Progenitor cell of endocrine pancreas (in vitro differentiated cells): ENCODE measurements at regions not wholly inside any gene's neighbourhood (a gene's known extent, or its start where the extent isn't known, plus 50 kb on each side); places are given as distances from the start of the nearest gene placed in this dataset.

Source experiments
- DNase-seq: peaks from one replicate; pipeline ENCODE4 v3.0.0; 2021; ENCODE audit warnings: low spot score; ENCODE audit not compliant: unreplicated experiment
- H3K27ac Mint-ChIP-seq: 2 replicates; pipeline ENCODE4 v1.8.0; 2021; ENCODE audit warnings: mild to moderate bottlenecking, moderate library complexity, mixed read lengths
- H3K27me3 Mint-ChIP-seq: 2 replicates; pipeline ENCODE4 v1.8.0; 2021; ENCODE audit warnings: mixed read lengths
- H3K36me3 Mint-ChIP-seq: 2 replicates; pipeline ENCODE4 v1.8.0; 2022; ENCODE audit warnings: mixed read lengths; ENCODE audit not compliant: insufficient read depth
- H3K4me1 Mint-ChIP-seq: 2 replicates; pipeline ENCODE4 v1.8.0; 2021; ENCODE audit warnings: low read depth, mixed read lengths
- H3K4me3 Mint-ChIP-seq: 2 replicates; pipeline ENCODE4 v1.8.0; 2021; ENCODE audit warnings: low read depth, mild to moderate bottlenecking, moderate library complexity, mixed read lengths
- H3K9me3 Mint-ChIP-seq: 2 replicates; pipeline ENCODE4 v1.8.0; 2021; ENCODE audit warnings: low read depth, mixed read lengths
- TF ChIP-seq, protein P1 (sequence below): fragments of 200-600 bp; sonication (generic); IDR thresholded peaks from one replicate; pipeline ENCODE4 v1.5.0; 2021; ENCODE audit warnings: antibody characterized with exemption, mild to moderate bottlenecking; ENCODE audit not compliant: unreplicated experiment

DNA sequence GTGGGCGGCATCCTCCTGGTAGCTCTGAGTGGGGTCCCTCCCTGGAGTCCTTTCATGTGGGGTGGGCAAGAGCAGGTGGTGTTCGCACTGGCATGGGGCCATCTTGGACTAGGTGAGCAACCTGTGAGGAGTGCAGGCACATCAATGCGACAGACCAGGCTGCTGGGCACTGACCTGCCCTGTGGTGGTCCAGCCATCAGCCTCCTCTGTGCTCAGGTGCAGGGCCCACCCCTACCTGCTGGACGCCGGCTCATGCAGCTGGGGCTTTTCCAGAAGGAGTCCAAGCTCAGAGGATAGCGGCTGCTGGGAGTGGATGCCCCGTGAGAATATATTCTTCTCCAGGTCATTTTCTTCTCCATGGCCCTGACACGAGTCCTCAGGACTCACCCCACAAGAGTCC lies 424.4 kb downstream of the GLRX3 start:
- H3K27me3 Mint-ChIP-seq, result peaks cover 26% of the 10 kb centered on the region
- TF ChIP-seq, protein P1, sequence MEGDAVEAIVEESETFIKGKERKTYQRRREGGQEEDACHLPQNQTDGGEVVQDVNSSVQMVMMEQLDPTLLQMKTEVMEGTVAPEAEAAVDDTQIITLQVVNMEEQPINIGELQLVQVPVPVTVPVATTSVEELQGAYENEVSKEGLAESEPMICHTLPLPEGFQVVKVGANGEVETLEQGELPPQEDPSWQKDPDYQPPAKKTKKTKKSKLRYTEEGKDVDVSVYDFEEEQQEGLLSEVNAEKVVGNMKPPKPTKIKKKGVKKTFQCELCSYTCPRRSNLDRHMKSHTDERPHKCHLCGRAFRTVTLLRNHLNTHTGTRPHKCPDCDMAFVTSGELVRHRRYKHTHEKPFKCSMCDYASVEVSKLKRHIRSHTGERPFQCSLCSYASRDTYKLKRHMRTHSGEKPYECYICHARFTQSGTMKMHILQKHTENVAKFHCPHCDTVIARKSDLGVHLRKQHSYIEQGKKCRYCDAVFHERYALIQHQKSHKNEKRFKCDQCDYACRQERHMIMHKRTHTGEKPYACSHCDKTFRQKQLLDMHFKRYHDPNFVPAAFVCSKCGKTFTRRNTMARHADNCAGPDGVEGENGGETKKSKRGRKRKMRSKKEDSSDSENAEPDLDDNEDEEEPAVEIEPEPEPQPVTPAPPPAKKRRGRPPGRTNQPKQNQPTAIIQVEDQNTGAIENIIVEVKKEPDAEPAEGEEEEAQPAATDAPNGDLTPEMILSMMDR, result no peak
- H3K4me3 Mint-ChIP-seq, result no peak overlapping the region
- H3K27ac Mint-ChIP-seq, result no peak overlapping the region
- no peaks in the 10 kb centered on the region for H3K4me1 Mint-ChIP-seq
- no peak for DNase-seq
- no peaks in the 10 kb centered on the region for H3K9me3 Mint-ChIP-seq
- no peaks in the 10 kb centered on the region for H3K36me3 Mint-ChIP-seq

DNA sequence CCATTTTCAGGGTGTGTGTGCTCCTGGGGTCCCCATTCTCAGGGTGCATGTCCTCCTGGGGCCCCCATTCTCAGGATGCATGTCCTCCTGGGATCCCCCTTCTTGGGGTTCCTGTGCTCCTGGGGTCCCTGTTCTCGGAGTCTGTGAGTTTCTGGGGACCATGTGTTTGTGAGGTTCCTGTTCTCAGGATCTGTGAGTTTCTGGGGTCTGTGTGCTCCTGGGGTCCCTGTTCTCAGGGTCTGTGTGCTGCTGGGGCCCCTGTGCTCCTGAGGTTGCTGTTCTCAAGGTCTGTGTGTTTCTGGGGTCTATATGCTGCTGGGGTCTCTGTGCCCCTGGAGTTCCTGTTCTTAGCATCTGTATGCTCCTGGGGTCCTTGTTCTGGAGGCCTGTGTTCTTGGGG lies 425.5 kb downstream of the GLRX3 start:
- TF ChIP-seq, protein P1, result no peak
- Mint-ChIP-seq H3K36me3 (no peaks in the 10 kb centered on the region), H3K27ac (no peak overlapping the region), H3K27me3 (peaks cover 22% of the 10 kb centered on the region), H3K9me3 (no peaks in the 10 kb centered on the region), H3K4me3 (no peak overlapping the region), H3K4me1 (no peaks in the 10 kb centered on the region)
- no peak for DNase-seq

DNA sequence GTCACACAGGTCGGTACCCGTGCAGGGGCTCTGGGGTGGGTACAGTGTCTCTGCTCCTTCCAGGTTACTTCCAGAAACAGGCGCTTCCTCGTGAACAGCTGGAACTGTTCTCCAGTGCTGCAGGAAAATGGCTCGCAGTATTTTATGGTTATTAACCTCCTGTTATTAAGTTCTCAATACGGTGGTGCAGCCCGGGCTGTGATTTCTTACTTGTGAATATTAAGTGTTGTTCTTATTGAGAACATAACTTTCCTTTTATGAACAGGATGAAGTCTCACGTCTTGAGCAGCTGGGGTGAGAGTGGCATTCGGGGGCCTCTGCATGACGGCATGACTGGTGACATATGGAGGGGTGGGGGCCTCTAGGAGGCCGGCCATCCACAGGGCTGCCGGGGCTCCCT lies 430.8 kb downstream of the GLRX3 start:
- Mint-ChIP-seq H3K27ac (no peak overlapping the region), H3K4me1 (no peaks in the 10 kb centered on the region), H3K27me3 (peaks cover 27% of the 10 kb centered on the region), H3K9me3 (no peaks in the 10 kb centered on the region), H3K36me3 (no peaks in the 10 kb centered on the region), H3K4me3 (no peak overlapping the region)
- no peak for DNase-seq
- TF ChIP-seq, protein P1, result no peak

DNA sequence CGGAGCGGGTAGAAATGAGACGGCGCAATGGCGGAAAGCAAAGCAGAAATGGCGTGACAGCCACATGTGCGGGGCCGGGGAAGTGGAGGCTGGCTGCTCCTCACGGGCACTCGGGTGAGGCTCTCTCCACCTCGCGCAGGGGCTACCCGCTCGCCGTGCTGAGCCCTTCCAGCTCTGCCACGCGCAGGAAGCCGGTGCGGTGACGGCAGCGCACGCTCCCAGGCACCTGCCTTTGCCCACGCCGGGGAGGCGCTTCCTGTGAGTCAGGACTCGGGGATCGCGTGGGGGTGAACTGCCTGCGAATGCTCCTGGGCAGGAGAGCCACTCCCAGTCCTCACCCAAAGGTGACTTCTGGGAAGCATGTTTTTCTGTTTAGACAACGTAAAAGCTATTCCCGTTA lies 431.2 kb downstream of the GLRX3 start:
- Mint-ChIP-seq H3K27me3 (peaks cover 29% of the 10 kb centered on the region), H3K4me1 (no peaks in the 10 kb centered on the region), H3K27ac (no peak overlapping the region), H3K4me3 (no peak overlapping the region), H3K36me3 (no peaks in the 10 kb centered on the region), H3K9me3 (no peaks in the 10 kb centered on the region)
- TF ChIP-seq, protein P1, result no peak
- no peak for DNase-seq

DNA sequence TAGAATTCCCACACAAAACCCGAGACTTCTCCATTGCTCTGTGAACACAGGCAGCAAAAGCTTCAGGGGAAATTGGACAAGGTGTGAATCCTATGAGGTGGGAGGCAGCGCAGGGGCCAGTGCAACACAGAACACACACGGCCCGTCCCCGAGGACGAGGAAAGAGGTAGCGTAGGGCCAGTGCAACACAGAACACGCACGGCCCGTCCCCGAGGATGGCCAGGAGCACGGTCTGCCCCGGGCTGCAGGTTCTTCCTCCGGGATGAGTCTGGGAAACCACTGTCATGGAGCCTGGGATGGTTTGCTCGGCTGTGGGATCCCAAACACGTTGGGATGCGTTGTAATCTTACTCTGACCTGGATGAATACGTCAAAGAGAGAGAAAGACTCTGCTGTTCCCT lies 432.1 kb downstream of the GLRX3 start:
- no peak for DNase-seq
- Mint-ChIP-seq H3K9me3 (no peaks in the 10 kb centered on the region), H3K36me3 (no peaks in the 10 kb centered on the region), H3K4me1 (no peaks in the 10 kb centered on the region), H3K4me3 (no peak overlapping the region), H3K27me3 (peaks cover 29% of the 10 kb centered on the region), H3K27ac (no peak overlapping the region)
- TF ChIP-seq, protein P1, result no peak
